ENCODE measurements at regions not wholly inside any gene's neighbourhood (a gene's known extent, or its start where the extent isn't known, plus 50 kb on each side); places are given as distances from the start of the nearest gene placed in this dataset.
"Not testable (repeated sequence)": the region's sequence is repeated elsewhere in the genome, so short reads cannot be mapped to it uniquely, and the experiment has no call there.

DNA sequence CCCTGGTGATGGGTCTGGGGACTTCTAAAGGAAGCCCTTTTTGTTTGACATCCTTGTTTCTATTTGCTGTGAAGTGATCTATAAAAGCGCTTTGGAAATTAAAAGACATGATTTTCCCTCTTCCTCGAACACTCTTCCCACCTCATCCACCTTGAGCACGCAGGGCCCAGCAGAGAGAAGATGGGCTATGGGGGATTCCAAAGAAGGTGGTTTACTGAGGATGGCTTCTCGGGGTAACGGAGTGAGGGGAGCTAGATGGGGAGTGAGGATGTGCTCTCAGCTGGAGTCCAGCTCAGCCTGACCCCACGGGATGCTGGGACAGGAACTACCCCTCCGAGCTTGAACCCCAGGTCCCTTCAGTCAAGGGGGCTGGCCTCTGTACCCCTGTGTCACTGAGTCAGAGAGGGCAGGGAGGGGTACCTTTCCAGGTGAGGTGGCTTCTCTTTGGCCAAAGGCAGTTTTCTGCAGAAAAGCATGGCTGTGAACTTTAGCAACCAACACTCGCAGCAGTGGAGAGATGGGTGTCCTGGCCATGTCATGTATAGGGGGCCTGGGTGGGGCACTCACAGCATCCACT, 180.7 kb upstream of the SMAD3 start:
- DNase-seq: peak; percentile 40

DNA sequence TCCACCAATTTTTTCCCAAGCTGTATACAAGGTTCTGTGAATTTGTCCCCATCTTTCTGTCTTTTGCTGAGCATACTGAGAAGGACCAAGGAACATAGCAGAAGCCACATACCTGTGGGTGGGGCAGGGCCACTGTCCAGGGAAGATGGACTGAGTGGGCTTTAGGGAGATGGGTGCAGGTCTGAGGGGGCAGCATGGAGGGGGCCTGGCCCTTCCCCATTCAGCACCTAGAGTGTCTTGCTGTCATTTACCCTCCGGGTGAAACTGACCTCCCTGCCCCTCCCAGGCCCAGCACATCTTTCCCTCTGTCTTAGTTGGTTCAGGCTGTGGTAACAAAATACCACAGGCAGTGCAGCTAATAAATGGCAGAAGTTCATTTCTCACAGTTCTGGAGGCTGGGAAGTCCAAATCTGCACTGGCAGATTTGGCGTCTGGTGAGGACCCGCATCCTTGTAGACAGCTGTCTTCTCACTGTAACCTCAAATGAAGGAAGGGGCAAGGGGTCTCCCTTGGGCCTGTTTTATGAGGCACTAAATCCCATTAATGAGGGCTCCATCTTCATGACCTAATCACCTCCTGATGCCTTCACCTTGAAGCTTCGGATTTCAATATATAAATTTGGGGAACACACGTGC, 180.0 kb upstream of the SMAD3 start:
- peak; percentile 1 for DNase-seq

DNA sequence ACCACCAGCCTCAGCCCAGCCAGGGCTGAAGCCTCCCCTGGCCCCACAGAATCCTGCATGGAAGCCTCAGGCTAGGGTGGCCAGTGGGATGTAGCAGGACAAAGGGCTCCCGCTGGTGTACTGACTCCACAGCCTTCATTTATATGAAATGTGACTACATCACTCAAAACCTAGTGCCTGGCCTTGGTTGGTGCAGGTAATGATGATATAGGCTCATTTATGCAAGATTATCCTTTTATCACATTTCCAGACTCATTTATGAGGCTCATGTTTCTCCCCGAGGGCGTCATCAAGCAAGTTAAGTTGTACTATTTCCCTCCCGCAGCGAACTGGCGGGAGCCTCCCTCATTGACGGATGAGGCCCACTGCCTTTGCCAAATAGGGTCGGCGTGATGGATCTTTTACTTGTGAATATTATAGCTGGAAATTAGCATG, 179.1 kb upstream of the SMAD3 start:
- DNase-seq: no peak

DNA sequence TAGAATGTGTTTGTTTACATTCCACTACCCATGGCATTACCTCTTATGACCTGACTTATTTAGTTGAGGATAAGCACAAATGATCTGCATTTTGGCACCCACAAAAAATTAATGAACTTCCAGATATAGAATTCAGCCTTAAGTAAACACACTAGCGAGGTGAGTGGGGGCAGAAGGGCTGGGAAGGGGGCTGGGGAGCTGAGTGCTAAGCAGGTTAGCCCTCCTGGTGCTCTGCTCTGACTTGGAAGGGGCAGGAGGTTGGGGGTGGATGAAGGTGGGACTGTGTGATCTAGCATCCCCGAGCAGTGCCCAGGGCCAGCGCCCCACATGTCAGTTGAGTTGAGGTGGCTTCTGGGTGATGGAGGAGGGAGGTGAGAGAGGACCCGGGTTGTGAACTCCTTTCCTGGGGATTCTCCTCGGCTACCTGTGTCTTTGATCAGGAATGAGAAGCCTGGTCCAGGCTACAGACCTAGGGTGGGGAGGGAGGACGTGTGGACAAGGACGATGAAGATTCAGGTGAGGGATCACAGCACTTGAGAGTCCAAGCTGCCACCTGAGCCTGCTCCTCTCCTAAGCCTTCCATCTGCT, 178.6 kb upstream of the SMAD3 start:
- DNase-seq: peak; percentile 30

DNA sequence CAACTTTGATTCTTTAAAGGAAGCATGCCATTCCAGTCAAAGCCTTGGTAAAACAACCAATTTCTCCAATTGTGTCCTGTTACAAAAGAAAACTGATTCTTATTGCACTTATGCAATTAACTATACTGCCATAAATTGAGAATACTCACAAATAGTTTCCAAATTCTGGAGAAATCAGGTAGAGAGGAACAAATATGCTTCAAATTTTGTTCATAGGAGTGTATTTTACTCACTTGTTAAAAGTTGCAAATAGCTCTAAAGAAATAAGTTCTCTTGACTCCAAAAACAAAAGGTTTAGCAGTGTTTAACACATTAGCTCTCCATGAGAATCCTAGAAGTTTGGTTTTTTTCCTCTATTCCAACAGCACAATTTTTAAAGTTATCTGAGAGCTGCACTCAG, 176.1 kb upstream of the SMAD3 start:
- DNase-seq: not testable (repeated sequence)

DNA sequence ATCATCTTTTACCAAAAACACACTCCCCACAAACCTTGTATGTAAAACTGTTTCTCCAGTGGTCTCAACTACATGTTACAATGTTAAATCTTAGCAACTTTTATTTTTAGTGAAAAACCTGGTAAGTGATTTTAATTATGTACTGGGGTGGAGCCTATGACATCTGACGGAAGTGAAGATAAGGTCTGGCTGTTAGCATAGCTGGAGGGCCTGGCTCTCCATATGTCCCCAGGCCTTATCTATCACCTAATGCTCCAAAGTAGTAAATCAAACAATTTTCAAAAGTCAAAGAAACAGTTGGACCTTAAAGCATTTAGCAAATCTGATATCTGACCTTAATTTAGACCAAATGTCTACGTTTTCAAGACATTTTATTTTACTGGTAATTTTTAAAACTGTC, 173.6 kb upstream of the SMAD3 start:
- no peak for DNase-seq

DNA sequence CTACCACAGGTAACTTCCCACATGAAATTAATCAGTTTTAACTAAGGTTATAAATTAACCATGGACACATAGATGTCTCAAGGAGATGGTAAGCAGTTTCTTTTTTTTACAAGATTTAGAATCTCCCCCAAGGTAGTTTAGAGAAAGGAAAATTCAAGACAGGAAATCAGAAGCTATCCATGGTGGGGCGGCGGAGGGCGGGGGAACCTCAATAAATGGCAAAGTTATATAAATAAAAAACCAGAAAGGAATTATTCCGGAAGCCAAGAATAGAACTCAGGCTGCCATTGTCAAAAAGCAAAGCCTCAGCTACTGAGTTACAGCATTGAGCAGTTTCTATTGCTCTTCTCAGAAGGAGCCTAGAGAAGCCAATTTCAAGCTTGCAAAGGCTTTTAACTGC, 172.1 kb upstream of the SMAD3 start:
- peak; percentile 15 for DNase-seq

DNA sequence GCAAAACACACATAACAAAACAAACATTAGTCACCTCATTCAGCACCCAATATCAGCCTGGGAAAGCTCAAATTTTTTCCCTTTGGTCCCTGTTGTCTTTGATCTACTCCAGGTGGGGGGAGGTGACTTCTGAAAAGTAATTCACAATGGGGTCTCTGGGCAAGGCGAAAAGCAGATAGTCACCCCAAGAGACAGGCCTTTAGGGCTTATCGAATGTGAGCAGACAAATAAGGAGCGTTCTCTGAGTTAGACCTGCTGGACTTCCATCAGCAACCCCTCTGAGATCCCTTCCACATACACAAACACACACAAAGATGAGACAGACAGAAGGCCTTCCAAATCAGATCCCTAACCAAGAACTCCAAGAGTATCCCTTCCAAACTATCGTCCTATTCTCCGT, 171.0 kb upstream of the SMAD3 start:
- DNase-seq: peak; percentile 7

DNA sequence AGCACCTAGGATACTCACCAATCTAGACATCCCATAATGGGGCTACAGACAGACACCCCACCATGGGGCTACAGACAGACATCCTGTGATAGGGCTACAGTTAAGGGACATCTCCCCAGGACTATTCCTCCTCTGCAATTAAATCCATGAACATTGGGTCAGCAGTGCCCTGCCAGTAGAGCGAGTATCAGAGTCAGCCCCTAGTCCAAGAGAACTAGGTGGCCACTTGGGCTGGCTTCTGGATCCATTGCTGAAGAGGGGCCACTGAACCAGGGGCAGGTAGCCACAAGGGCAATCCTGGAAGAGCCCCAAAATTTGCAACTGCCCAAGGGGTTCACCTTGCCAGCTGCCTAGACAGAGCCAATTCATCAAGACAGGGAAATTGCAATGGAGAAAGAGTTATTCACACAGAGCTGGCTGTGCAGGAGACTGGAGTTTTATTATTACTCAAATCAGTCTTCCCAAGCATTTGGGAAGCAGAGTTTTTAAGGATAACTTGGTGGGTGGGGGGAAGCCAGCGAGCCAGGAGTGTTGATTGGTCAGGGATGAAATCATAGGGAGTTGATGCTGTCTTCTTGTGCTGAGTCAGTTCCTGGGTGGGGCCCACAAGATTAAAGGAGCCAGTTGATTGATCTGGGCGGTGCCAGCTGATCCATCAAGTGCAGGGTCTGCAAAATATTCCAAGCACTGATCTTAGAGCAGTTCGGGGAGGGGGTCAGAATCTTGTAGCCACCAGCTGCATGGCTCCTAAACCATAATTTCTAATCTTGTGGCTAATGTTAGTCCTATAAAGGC, 170.2 kb upstream of the SMAD3 start:
- peak; percentile 43 for DNase-seq

DNA sequence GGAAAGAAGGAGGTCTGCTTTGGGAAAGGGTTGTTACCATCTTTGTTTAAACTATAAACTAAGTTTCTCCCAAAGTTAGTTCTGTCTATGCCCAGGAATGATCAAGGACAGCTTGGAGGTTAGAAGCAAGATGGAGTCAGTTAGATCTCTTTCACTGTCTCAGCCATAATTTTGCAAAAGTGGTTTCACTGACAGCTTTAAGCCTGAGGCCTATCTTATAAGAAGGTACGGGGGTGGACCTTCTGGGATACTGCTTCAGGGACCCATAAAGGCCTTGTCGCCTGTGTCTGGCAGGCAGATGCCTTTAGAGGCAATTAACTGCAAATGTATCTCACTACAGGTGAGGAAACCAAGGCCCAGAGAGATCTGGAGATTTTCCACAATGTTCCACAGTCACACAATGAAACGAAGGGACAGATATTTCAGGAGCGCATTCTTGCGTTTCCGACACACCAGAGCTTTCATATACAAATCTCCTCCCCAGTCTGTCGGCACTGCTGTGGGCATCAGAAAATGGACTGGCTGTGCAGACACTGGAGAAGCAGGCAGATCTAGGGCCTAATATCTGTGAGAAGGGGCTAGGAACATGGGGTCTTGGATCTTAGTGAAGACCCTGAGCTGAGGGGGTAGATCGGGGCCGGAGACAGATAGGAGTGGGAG, 169.5 kb upstream of the SMAD3 start:
- no peak for DNase-seq

DNA sequence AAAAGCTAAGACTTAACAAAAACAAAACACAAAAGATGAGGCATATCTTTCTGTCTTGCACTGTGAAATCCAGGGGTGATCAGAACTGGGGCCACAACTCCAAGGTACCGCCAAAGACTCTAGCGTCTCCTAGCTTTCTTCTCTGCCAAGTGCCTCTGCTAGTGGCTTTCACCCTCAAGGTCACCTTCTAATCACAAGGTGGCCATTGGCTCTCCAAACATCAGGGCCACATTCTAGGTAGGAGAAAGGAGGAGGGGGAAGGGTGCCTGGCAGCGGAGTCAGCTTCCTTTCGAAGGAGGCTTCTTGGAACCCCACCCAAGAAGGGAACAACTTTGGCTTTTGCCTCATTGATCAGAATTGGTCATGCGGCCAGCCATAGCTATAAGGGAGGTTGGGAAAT, 168.8 kb upstream of the SMAD3 start:
- no peak for DNase-seq

DNA sequence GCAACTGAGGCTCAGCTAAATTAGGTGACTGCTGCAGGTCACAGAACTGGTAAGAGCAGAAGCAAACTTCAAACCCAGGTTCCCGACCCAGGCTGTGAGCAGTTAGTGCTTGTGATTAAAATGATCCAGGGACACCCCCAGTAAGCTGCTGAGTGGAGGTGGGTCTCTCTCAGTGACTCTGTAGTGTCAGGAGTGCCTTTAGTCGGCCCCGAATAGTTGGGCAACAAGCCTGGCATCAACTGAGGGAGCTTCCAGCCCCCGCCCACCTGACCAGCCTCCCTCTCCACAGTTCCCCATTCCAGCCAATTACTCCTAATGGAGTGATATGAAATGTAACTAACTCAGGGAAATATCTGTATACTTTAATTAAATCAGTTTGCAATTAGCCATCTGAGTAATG, 168.0 kb upstream of the SMAD3 start:
- no peak for DNase-seq

DNA sequence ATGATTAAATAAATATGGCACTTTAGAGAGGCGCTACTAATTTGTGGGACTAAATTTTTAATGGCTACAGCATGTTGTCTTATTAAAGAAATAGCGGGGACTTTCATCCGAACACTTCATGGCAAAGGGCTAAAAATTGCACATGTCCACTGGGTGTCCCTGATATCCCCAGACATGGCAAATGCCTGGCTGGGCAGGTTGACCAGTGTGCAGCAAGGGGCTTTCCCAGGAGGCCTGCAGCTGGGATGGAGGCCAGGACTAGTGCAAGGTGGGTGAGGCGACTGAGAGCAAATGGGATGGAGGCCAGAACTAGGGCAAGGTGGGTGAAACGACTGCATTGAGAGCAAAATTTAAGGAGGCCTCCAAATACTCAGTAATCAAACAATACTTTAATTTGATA, 167.4 kb upstream of the SMAD3 start:
- no peak for DNase-seq

DNA sequence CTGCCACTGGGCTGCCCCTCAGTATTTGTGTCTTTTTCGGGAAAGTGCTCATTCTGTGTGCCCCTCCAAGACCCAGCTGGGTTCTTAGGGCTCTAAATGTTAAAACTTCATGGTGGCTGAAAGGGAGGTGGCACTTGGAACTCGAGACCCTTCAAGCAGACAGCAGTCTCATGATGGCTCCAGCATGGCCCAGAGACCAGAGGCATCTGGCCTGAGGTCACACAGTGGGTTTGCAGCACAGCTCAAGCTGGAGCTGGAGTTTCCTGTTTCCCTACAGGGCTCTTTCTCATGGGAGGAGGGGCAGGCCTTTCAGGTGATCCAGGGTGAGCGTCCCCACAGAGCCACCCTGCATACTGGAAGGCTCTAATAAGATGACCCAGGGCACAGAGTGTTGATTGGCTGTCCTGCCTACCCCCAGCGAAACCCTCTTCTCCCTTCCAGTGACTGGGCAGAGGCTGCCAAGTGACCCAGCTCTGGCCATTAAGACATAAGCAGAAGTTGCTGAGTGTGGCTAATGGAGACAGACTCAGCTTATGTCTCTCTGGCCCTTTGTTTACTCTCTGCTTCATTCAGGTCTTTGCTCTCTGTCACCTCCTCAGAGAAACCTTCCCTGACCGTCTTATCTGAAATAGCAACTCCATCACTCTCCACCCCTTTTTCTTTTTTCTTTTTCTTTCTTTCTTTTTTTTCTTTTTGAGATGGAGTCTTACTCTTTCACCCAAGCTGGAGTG, 166.6 kb upstream of the SMAD3 start:
- DNase-seq: no peak

DNA sequence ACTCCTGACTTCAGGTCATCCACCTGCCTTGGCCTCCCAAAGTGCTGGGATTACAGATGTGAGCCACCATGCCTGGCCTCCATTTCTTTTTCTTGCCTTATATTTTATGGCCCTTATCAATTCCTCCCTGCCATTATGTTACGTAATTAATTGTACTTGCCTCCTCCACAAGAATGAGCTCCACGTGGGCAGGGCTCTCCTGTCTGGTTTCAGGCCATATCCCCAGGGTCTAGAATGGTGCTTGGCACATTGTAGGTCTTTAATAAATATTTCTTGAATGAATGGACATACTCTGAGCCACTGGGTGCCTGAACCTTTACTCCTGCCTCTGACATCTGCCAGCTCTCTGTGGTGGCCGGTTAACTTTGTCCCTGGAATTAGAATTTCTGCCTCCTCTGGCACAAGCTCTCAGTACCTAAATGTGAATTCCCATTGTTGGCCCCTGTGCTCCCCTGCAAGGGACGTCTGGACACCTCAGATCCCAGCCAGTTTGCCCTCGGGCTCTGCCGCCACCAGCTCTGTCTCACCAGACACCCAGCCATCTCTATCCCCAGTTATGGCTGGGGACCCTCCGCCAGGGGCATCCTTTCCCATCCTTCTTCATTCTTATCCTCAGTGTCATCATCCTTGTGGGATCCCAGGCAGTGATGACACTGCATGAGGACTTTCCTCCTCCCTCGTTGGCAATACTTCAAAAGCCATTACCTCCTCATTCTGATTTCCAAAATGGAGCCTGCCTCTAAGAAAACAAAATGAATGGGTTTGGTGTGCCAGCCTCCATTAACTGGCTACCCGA, 165.6 kb upstream of the SMAD3 start:
- no peak for DNase-seq

DNA sequence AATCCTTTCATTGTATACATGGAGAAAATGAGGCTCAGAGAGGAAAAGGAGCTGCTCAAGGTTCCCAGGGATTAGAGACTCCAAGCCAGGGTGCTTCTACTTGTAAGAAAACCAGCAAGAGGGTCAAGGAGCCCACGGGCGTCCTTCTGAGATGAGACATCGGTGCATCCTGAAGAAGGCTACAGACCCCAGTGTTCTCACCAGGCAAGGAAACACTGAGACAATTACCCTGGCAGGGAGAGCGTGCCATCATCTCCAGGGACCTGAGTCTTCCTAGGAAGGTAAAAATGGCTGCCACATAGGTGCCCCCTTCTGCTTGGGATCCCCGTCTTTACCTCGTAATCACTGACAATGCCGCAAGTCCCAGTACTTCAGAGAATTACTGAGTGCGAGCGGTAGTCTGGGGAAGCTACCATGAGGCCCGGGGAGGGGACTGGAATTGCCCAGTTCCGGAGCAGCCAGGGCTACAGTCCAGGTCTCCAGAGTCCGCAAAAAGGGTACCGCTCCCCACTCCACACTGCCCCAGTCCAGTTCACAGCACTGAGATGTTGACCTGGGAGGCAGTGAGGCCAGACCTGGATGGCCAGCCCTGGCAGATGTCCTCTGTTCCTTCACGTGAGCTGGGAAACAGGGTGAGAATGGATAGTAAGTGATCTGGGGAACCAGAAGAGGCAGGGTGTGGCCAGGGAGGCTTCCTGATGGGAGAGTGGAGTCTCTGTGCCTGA, 164.7 kb upstream of the SMAD3 start:
- DNase-seq: no peak

DNA sequence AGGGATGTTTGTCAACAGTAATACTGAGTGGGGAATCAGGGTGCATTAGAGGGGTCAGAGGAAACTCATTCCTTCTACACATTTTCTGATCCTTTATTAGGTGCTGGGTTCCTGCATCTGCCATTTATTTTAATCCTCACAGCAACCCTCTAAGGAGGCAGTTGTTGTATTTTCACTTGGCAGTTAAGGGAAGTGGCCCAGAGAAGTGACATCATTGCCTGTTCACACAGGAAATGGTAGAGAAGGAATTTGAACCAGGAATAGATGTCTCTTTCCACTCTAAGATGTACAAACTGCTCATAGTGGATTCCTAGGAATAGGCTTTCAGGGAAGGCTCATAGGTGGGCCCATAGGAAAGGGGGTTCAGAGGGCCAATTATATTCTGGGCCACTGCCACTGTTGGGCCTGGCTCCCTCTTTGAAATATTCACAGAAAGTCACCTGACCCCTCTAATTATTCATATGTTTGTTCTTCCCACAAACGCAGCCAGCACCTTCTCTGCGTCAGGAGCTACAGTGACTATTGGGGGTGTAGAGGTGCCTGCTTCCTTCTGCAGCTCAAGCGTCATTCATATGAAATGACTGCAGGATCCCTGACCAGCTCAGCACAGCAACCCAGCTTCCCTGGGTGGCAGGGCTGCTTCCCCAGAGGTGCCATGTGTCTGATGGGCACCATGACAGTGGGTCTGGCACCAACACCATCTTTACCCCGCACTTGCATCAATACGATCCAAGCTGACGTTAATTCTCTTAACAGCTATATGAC, 163.9 kb upstream of the SMAD3 start:
- DNase-seq: no peak

DNA sequence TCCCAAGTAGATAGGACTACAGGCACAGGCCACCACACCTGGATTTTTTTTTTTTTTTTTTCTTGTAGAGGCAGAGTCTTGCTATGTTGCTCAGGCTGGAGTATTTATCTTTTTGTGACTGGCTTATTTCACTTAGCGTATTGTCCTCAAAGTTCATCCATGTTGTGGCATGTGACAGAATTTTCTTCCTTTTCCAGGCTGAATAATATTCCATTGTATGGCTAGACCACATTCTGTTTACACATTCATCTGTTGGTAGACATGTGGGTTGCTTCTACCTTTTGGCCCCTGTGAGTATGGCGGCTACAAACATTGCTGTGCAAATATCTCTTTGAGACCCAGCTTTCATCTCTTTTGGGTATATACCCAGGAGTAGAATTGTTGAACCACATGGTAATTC, 160.2 kb upstream of the SMAD3 start:
- no peak for DNase-seq

DNA sequence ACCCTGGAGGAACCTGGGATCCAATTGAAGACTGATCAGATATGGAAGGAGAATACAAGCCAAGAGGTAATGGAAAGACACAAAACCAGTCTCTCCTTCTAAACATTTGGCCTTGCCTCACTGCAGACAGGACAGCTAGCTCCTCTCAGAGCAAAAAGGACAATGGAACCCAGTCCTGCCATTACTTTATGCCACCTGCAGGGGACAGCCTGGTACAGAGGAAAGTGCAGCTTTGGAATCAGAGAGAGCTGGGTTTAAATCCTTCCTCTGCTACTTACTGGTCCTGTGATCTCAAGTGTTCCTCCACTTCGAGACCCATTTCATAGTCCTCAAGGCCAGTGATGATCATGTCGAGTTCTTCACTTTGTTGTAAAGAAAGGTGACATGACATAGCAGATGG, 159.4 kb upstream of the SMAD3 start:
- DNase-seq: no peak

Measured in activated CD8-positive, alpha-beta memory T cell treated with anti-CD3 and anti-CD28 coated beads for 24 hours (primary cell).